ENCODE measurements at regions not wholly inside any gene's neighbourhood (a gene's known extent, or its start where the extent isn't known, plus 50 kb on each side); places are given as distances from the start of the nearest gene placed in this dataset.
"Not testable (repeated sequence)": the region's sequence is repeated elsewhere in the genome, so short reads cannot be mapped to it uniquely, and the experiment has no call there.

DNA sequence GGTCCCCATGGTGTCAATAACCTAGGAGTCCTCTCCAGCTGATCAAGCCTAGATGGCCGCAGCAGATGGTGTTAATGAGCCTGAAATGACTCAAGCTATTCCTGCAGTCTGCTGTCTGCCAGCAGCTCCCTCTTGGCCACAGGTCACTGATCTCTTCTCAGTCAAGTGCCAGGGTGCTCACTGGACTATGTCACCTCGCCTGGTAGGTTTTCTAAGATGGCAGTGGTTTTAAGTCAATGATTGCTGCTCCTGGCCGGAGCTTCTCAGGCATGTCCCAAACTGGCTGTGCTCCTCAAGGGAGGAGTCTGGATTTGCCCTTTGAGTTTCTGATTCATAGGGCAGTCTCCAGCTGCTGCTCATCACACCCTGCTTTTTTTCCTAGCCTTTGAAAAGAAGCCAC is 58.6 kb upstream of the SHISA6 start:
- POLR2A ChIA-PET: no interaction called here
- no peak for DNase-seq (ENCODE audit: extremely low spot score)
- CTCF ChIA-PET: no interaction called here
- TF ChIP-seq FOXK2 (IDR thresholded peaks at IDR 0.05) (no peak), TARDBP (IDR thresholded peaks at IDR 0.05) (no peak), ELF4 (IDR thresholded peaks at IDR 0.05) (no peak), HDGF (IDR thresholded peaks at IDR 0.05; ENCODE audit: borderline replicate concordance) (no peak), FOXA1 (IDR thresholded peaks at IDR 0.05) (no peak), LEF1 (IDR thresholded peaks at IDR 0.05; ENCODE audit: borderline replicate concordance) (no peak), ARNT (IDR thresholded peaks at IDR 0.05) (no peak), ZNF384 (IDR thresholded peaks at IDR 0.05) (no peak), L3MBTL2 (conservative IDR thresholded peaks at IDR 0.05) (no peak), FOXM1 (IDR thresholded peaks at IDR 0.05; ENCODE audit: borderline replicate concordance) (no peak), CTBP1 (IDR thresholded peaks at IDR 0.05; ENCODE audit: borderline replicate concordance) (no peak), NFRKB (IDR thresholded peaks at IDR 0.05) (no peak), SP1 (IDR thresholded peaks at IDR 0.05) (no peak)
- TF ChIP-seq, protein P1, sequence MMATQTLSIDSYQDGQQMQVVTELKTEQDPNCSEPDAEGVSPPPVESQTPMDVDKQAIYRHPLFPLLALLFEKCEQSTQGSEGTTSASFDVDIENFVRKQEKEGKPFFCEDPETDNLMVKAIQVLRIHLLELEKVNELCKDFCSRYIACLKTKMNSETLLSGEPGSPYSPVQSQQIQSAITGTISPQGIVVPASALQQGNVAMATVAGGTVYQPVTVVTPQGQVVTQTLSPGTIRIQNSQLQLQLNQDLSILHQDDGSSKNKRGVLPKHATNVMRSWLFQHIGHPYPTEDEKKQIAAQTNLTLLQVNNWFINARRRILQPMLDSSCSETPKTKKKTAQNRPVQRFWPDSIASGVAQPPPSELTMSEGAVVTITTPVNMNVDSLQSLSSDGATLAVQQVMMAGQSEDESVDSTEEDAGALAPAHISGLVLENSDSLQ (IDR thresholded peaks at IDR 0.05): no peak

DNA sequence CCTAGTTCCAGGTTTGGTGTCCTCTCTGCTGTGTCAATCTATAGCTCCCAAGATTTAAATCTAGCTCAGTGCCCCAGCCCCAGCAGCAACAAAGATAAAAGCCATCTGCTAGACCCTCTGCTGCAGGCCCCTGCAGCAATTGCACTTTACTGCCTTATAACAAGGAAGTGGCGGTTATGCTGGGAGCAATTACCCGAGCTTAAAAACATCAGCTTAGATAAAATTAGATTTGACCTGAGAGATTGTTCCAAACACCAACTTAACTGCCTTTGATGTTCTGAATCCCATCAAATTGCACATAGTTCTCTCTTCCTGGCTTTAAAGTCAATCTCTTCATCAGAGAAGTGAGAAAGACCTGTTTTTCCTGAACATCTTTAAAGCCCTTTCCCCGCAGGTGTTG is 62.4 kb upstream of the SHISA6 start:
- CTCF ChIA-PET: no interaction called here
- POLR2A ChIA-PET: no interaction called here
- no peak for DNase-seq (ENCODE audit: extremely low spot score)
- TF ChIP-seq ELF4 (IDR thresholded peaks at IDR 0.05) (no peak), L3MBTL2 (conservative IDR thresholded peaks at IDR 0.05) (no peak), CTBP1 (IDR thresholded peaks at IDR 0.05; ENCODE audit: borderline replicate concordance) (no peak), ZNF384 (IDR thresholded peaks at IDR 0.05) (no peak)

DNA sequence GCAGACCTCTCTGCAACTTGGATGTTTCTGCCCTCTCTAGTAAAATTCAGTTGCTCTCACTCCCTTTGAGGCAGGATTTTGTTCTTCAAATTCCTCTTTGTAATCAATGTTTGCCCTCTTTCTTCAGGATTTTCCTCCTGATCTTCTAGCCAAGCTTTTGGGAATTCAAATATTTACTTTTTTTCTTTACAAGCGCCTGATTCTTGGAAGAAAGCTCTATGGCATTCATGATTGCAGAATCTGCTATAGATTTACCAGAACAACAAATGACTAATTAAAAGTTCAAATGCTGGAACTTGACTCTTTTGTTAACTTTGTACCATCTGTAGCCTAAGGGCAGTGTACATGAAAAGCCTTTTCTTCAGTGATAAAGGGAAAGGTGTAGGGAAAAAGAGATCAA is 63.7 kb upstream of the SHISA6 start:
- ChIA-PET POLR2A (no interaction called here), CTCF (no interaction called here)
- TF ChIP-seq TARDBP (IDR thresholded peaks at IDR 0.05) (no peak), L3MBTL2 (conservative IDR thresholded peaks at IDR 0.05) (no peak), LEF1 (IDR thresholded peaks at IDR 0.05; ENCODE audit: borderline replicate concordance) (no peak), SUZ12 (IDR thresholded peaks at IDR 0.05) (no peak), CTBP1 (IDR thresholded peaks at IDR 0.05; ENCODE audit: borderline replicate concordance) (no peak), FOXA1 (IDR thresholded peaks at IDR 0.05) (no peak), SP1 (IDR thresholded peaks at IDR 0.05) (no peak), BHLHE40 (IDR thresholded peaks at IDR 0.05; ENCODE audit: borderline replicate concordance) (no peak), FOXK2 (IDR thresholded peaks at IDR 0.05) (no peak), ZNF384 (IDR thresholded peaks at IDR 0.05) (no peak), ELF4 (IDR thresholded peaks at IDR 0.05) (no peak), FOXM1 (IDR thresholded peaks at IDR 0.05; ENCODE audit: borderline replicate concordance) (no peak), NFRKB (IDR thresholded peaks at IDR 0.05) (no peak), HDGF (IDR thresholded peaks at IDR 0.05; ENCODE audit: borderline replicate concordance) (no peak), ARNT (IDR thresholded peaks at IDR 0.05) (no peak)
- TF ChIP-seq, protein P1 (IDR thresholded peaks at IDR 0.05): no peak
- DNase-seq (ENCODE audit: extremely low spot score): no peak

DNA sequence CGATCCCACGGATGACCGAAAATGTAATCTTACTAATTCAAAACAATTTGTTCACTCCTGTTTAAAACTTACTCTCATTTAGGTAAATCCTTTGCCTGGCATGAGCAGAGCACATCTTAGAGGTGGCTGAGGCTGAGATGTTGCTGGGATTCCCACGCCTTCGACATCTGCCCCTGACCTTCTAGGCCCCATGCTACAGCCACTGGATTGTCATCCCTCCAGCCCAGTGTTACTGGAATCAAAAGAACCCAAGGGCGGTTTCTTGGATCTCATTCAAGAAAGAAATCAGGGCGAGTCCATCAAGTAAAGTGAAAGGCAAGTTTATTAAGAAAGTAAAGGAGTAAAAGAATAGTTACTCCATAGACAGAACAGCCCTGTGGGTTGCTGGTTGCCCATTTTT is 64.5 kb upstream of the SHISA6 start:
- ChIA-PET CTCF (no interaction called here), POLR2A (no interaction called here)
- no peak for TF ChIP-seq SUZ12 (IDR thresholded peaks at IDR 0.05)
- no peak for TF ChIP-seq FOXM1 (IDR thresholded peaks at IDR 0.05; ENCODE audit: borderline replicate concordance)
- TF ChIP-seq LEF1 (IDR thresholded peaks at IDR 0.05; ENCODE audit: borderline replicate concordance): no peak
- TF ChIP-seq HDGF (IDR thresholded peaks at IDR 0.05; ENCODE audit: borderline replicate concordance): no peak
- TF ChIP-seq SP1 (IDR thresholded peaks at IDR 0.05): no peak
- no peak for TF ChIP-seq BHLHE40 (IDR thresholded peaks at IDR 0.05; ENCODE audit: borderline replicate concordance)
- no peak for DNase-seq (ENCODE audit: extremely low spot score)

DNA sequence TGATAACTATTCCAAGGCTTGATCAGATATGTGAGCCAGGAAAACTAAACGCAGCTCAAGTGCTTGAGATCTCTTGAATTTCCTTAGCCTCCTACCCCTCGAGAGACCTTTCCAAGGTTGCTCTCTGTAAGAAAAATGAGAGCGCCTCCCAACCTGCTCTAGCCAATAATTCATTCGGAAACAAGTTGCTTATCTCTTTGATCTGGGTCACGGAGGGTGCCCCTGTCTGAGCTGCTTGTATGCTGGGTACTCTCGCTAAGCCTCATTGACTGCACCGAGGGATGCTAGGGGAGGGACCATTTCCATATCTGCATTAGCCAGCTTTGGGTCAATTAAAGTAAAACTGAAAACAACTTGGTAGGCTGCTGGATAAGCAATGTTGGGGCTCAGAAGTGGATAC is 70.1 kb upstream of the SHISA6 start:
- ChIA-PET CTCF (no interaction called here), POLR2A (no interaction called here)
- no peak for TF ChIP-seq SP1 (IDR thresholded peaks at IDR 0.05)
- DNase-seq (ENCODE audit: extremely low spot score): no peak

DNA sequence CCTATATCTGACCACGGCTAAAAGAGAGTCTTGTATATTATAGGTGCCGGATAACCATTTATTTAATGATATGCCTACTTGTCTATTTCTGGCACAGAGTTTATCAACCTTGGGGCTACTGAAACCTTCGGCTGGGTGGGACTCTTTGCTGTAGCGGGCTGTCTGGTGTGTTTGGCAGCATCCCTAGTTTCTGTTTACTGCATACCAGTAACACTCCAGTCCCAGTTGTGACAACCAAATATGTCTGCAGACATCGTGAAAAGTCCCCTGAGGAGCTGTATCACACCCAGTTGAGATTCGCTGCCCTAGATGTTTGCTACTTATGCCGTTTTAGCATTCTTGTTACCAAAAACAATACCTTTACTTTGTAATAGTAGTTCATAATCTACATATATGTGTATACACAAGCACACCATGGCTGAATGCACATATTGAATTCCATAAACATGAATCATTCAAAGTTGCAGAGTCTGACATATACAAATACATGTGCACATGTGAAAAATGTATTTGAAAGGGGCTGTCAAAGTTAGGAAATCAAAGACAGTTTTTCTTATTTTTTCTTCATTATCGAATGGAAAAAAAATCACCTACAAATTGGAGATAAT is 89.1 kb upstream of the SHISA6 start:
- ChIA-PET CTCF (no interaction called here), POLR2A (no interaction called here)
- DNase-seq (ENCODE audit: extremely low spot score): no peak
- no peak for TF ChIP-seq FOXA1 (IDR thresholded peaks at IDR 0.05)
- no peak for TF ChIP-seq LEF1 (IDR thresholded peaks at IDR 0.05; ENCODE audit: borderline replicate concordance)

DNA sequence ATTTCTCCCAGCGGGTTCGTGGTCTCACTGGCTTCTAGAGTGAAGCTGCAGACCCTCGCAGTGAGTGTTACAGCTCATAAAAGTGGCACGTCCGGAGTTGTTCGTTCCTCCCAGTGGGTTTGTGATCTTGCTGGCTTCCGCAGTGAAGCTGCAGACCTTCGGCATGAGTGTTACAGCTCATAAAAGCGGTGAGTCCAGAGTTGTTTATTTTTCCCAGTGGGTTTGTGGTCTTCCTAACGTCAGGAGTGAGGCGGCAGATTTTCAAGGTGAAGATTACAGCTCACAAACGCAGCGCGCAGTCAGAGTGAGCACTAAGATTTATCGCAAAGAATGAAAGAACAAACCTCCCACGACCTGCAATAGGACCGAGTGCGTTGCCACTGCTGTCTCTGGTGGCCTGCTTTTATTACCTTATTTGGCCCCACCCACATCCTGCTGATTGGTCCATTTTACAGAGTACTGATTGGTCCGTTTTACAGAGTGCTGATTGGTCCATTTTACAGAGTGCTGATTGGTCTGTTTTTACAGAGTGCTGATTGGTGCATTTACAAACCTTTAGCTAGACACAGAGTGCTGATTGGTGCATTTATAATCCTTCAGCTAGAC is 90.0 kb upstream of the SHISA6 start:
- CTCF ChIA-PET; DNase-seq (ENCODE audit: extremely low spot score); POLR2A ChIA-PET: not testable (repeated sequence)
